Prostate gland (tissue), 2 donors: ENCODE measurements at regions not wholly inside any gene's neighbourhood (a gene's known extent, or its start where the extent isn't known, plus 50 kb on each side); places are given as distances from the start of the nearest gene placed in this dataset.

Source experiments
- POLR2A ChIP-seq: fragments of 450-650 bp; IDR thresholded peaks from one replicate; pipeline ENCODE4 v1.6.1; 2016; ENCODE audit warnings: antibody characterized with exemption, mild to moderate bottlenecking
- TF ChIP-seq, protein P1 (sequence below), 4 experiments: fragments of 200-600 bp in 2 of 4; fragments of 450-650 bp in 2 of 4; sonication (generic) in 2 of 4; IDR thresholded peaks; 1 replicate in 3 of 4; 2 replicates in 1 of 4; pipeline ENCODE4 v1.5.1; 2016 to 2019; ENCODE audit warnings: antibody characterized with exemption in 4 of 4, mild to moderate bottlenecking in 2 of 4, moderate library complexity in 2 of 4

DNA sequence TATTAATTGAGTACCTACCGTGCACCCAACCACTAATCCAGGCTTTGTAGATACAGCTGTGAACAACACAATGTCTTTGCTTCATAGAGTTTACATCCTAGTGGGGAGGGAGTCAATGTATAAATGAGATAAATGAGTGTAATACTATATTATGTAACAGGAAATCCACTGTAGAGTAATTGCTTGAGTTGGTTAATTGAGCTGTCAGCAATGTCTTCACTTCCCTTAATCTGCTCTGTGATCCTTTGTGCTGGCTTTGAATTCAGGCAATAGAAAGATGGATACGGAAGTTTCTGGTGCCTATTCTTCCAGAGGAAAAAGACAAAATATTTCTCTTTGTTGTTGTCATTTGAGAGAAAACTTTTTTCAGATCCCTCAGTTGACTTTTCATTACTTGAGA is 104.0 kb upstream of the SLC16A7 start:
- TF ChIP-seq, protein P1, sequence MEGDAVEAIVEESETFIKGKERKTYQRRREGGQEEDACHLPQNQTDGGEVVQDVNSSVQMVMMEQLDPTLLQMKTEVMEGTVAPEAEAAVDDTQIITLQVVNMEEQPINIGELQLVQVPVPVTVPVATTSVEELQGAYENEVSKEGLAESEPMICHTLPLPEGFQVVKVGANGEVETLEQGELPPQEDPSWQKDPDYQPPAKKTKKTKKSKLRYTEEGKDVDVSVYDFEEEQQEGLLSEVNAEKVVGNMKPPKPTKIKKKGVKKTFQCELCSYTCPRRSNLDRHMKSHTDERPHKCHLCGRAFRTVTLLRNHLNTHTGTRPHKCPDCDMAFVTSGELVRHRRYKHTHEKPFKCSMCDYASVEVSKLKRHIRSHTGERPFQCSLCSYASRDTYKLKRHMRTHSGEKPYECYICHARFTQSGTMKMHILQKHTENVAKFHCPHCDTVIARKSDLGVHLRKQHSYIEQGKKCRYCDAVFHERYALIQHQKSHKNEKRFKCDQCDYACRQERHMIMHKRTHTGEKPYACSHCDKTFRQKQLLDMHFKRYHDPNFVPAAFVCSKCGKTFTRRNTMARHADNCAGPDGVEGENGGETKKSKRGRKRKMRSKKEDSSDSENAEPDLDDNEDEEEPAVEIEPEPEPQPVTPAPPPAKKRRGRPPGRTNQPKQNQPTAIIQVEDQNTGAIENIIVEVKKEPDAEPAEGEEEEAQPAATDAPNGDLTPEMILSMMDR (IDR thresholded peaks at IDR 0.05) = no peak
- no peak for TF ChIP-seq POLR2A
